Esophagus squamous epithelium (tissue), 4 donors: ENCODE measurements at regions not wholly inside any gene's neighbourhood (a gene's known extent, or its start where the extent isn't known, plus 50 kb on each side); places are given as distances from the start of the nearest gene placed in this dataset.
"Not testable (repeated sequence)": the region's sequence is repeated elsewhere in the genome, so short reads cannot be mapped to it uniquely, and the experiment has no call there.

Experiments used
- POLR2A ChIP-seq, 4 donors: fragments of 450-650 bp; IDR thresholded peaks; one replicate each; pipeline ENCODE4 v1.6.1; 2017; ENCODE audit warnings: antibody characterized with exemption in 4 of 4, mild to moderate bottlenecking in 4 of 4, moderate library complexity in 3 of 4
- TF ChIP-seq, protein P1 (sequence below), 6 experiments: fragments of 450-650 bp in 4 of 6; fragments of 200-600 bp in 2 of 6; sonication (generic) in 2 of 6; IDR thresholded peaks; one replicate each; pipeline ENCODE4 v1.5.1; 2016 to 2019; ENCODE audit warnings: antibody characterized with exemption in 6 of 6, mild to moderate bottlenecking in 4 of 6, moderate library complexity in 4 of 6

DNA sequence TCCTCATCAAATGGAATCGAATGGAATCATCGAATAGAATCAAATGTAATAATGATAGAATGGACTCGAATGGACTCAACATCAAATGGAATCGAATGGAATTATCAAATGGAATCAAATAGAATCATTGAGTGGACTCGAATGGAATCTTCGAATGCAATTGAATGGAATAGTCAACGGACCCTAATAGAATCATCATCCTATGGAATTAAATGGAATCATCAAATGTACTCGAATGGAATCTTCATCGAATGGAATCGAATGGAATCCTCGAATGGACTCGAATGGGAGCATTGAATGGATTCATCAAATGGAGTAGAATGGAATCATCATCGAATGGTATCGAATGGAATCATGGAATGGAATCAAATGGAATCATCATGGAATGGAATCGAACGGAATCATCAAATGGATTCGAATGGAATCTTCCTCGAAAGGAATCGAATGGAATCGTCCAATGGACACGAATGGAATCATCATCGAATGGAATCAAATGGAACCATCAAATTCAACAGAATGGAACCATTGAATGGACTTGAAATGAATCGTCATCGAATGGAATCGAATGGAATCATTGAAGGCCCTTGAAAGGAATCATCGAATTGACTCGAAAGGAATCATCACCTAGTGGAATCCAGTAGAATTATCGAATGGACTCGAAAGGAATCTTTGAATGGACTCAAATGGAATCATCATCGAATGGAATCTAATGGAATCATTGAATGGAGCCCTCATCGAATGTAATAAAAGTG is 224.9 kb downstream of the SHCBP1 start:
- TF ChIP-seq, protein P1, sequence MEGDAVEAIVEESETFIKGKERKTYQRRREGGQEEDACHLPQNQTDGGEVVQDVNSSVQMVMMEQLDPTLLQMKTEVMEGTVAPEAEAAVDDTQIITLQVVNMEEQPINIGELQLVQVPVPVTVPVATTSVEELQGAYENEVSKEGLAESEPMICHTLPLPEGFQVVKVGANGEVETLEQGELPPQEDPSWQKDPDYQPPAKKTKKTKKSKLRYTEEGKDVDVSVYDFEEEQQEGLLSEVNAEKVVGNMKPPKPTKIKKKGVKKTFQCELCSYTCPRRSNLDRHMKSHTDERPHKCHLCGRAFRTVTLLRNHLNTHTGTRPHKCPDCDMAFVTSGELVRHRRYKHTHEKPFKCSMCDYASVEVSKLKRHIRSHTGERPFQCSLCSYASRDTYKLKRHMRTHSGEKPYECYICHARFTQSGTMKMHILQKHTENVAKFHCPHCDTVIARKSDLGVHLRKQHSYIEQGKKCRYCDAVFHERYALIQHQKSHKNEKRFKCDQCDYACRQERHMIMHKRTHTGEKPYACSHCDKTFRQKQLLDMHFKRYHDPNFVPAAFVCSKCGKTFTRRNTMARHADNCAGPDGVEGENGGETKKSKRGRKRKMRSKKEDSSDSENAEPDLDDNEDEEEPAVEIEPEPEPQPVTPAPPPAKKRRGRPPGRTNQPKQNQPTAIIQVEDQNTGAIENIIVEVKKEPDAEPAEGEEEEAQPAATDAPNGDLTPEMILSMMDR (IDR thresholded peaks at IDR 0.05): not testable (repeated sequence)
- not testable (repeated sequence) for TF ChIP-seq POLR2A (IDR thresholded peaks at IDR 0.05)
